Small intestine (tissue), 7 donors: ENCODE measurements at regions not wholly inside any gene's neighbourhood (a gene's known extent, or its start where the extent isn't known, plus 50 kb on each side); places are given as distances from the start of the nearest gene placed in this dataset.
"Not testable (repeated sequence)": the region's sequence is repeated elsewhere in the genome, so short reads cannot be mapped to it uniquely, and the experiment has no call there.

Source experiments
- DNase-seq, 2 donors: peaks; one replicate each; pipeline versions ENCODE4 v3.0.0 to v3.0.0-alpha.2; 2013
- FAIRE-seq: peaks from 2 replicates; lab custom pipeline; 2012; peaks lifted over from hg19 to GRCh38; lab: Jason Lieb, UNC
- H3K27ac ChIP-seq, 3 donors: one replicate each; pipeline ENCODE4 v1.5.1; 2013; ENCODE audit warnings: low read length in 2 of 3, mild to moderate bottlenecking in 2 of 3, control low read depth in 1 of 3, inconsistent platforms in 1 of 3, low read depth in 1 of 3, moderate library complexity in 1 of 3
- H3K27me3 ChIP-seq, 3 donors: one replicate each; pipeline ENCODE4 v1.6.1; 2013; ENCODE audit warnings: low read length in 3 of 3, inconsistent platforms in 1 of 3; ENCODE audit not compliant: control insufficient read depth in 3 of 3, insufficient read depth in 3 of 3
- H3K36me3 ChIP-seq, 3 donors: one replicate each; pipeline ENCODE4 v1.6.1; 2013; ENCODE audit warnings: low read length in 3 of 3, inconsistent platforms in 1 of 3, low read depth in 1 of 3, mild to moderate bottlenecking in 1 of 3, moderate library complexity in 1 of 3; ENCODE audit not compliant: control insufficient read depth in 3 of 3, insufficient read depth in 2 of 3
- H3K4me1 ChIP-seq, 3 donors: one replicate each; pipeline ENCODE4 v1.6.1; 2013; ENCODE audit warnings: low read length in 2 of 3, inconsistent platforms in 1 of 3, low read depth in 1 of 3, mild to moderate bottlenecking in 1 of 3, moderate library complexity in 1 of 3; ENCODE audit not compliant: control insufficient read depth in 3 of 3, insufficient read depth in 2 of 3
- H3K4me3 ChIP-seq, 3 donors: one replicate each; pipeline ENCODE4 v1.5.1; 2013; ENCODE audit warnings: low read length in 3 of 3, control low read depth in 1 of 3, inconsistent platforms in 1 of 3, low read depth in 1 of 3, mild to moderate bottlenecking in 1 of 3, moderate library complexity in 1 of 3
- H3K9me3 ChIP-seq, 2 donors: one replicate each; pipeline ENCODE4 v1.6.1; 2013; ENCODE audit warnings: low read depth in 1 of 2, low read length in 1 of 2; ENCODE audit not compliant: control insufficient read depth in 2 of 2, insufficient read depth in 1 of 2
- WGBS, 3 donors: extraction: QIAGEN DNeasy Blood & Tissue Kit; methylation state at CpG; one replicate each; pipeline ENCODE4 v1.1.7; 2013; 5-methylcytosine and 5-hydroxymethylcytosine counted together
- donor health status: healthy with polysubstance abuse.
- donor health status: control.
- donor health status: control.
- donor health status: Bipolar disorder and iron deficiency.
- donor health status: healthy.

- peaks cover 0 to 7% (median 0%) of the 10 kb centered on the region in 3 donors for H3K4me1 ChIP-seq
- WGBS, 3 donors, result 91 to 93% (median 91%) methylated on average over 4 of the region's 4 CpGs
- H3K4me3 ChIP-seq, result no peak overlapping the region
- H3K36me3 ChIP-seq, result no peaks in the 10 kb centered on the region
- peaks cover 0 to 5% of the 10 kb centered on the region in 2 donors for H3K9me3 ChIP-seq
- no peak for DNase-seq
- peaks cover 0 to 20% (median 8%) of the 10 kb centered on the region in 3 donors for H3K27me3 ChIP-seq
- FAIRE-seq, result no peak
- H3K27ac ChIP-seq, result no peak overlapping the region
Measured at GRCh38 chr1:47594627-47595026, 156.8 kb downstream of the FOXD2 start.

GRCh38 chr1:47596328-47596727 lies 158.5 kb downstream of the FOXD2 start:
- no peak overlapping the region for H3K27ac ChIP-seq
- FAIRE-seq (no peak), DNase-seq (no peak)
- H3K4me1 ChIP-seq, result peaks cover 0 to 7% (median 0%) of the 10 kb centered on the region in 3 donors
- peaks cover 0 to 5% of the 10 kb centered on the region in 2 donors for H3K9me3 ChIP-seq
- 80 to 91% (median 88%) methylated on average over 3 of the region's 3 CpGs for WGBS, 3 donors
- H3K4me3 ChIP-seq, result no peak overlapping the region
- H3K36me3 ChIP-seq, result no peaks in the 10 kb centered on the region
- peaks cover 0 to 20% (median 6%) of the 10 kb centered on the region in 3 donors for H3K27me3 ChIP-seq

- FAIRE-seq (no peak), DNase-seq (no peak)
- H3K4me3 ChIP-seq, result no peak overlapping the region
- H3K27me3 ChIP-seq, result peaks cover 0 to 12% (median 4%) of the 10 kb centered on the region in 3 donors
- 74 to 85% (median 80%) methylated on average over 8 of the region's 8 CpGs for WGBS, 3 donors
- no peak overlapping the region for H3K27ac ChIP-seq
- H3K9me3 ChIP-seq, result peaks cover 0 to 11% of the 10 kb centered on the region in 2 donors
- H3K36me3 ChIP-seq, result no peaks in the 10 kb centered on the region
- peaks cover 0 to 2% (median 0%) of the 10 kb centered on the region in 3 donors for H3K4me1 ChIP-seq
Measured at GRCh38 chr1:47598357-47598756, 160.5 kb downstream of the FOXD2 start.

- DNase-seq (no peak), FAIRE-seq (no peak)
- Histone ChIP-seq H3K9me3 (peaks cover 0 to 11% of the 10 kb centered on the region in 2 donors), H3K27ac (no peak overlapping the region), H3K36me3 (no peaks in the 10 kb centered on the region), H3K4me1 (no peaks in the 10 kb centered on the region), H3K4me3 (no peak overlapping the region), H3K27me3 (no peaks in the 10 kb centered on the region)
- 94 to 98% (median 96%) methylated on average over 3 of the region's 3 CpGs for WGBS, 3 donors
Measured at GRCh38 chr1:47599777-47600176, 161.9 kb downstream of the FOXD2 start.

- H3K4me3 ChIP-seq, FAIRE-seq, H3K36me3 ChIP-seq, H3K4me1 ChIP-seq, DNase-seq, H3K27me3 ChIP-seq, H3K27ac ChIP-seq: not testable (repeated sequence)
- peaks cover 1 to 15% of the 10 kb centered on the region in 2 donors for H3K9me3 ChIP-seq
- WGBS, 3 donors, result 81 to 89% (median 83%) methylated on average over 11 of the region's 11 CpGs
Measured at GRCh38 chr1:47602491-47602890, 164.6 kb downstream of the FOXD2 start.

GRCh38 chr1:47604869-47605268 lies 167.0 kb downstream of the FOXD2 start:
- not testable (repeated sequence) for H3K4me1 ChIP-seq, FAIRE-seq, H3K36me3 ChIP-seq, DNase-seq, H3K27ac ChIP-seq, H3K27me3 ChIP-seq, H3K4me3 ChIP-seq
- peaks cover 1 to 25% of the 10 kb centered on the region in 2 donors for H3K9me3 ChIP-seq
- WGBS, 3 donors, result 88 to 95% (median 93%) methylated on average over 1 of the region's 1 CpG

- DNase-seq (no peak), FAIRE-seq (no peak)
- no peak overlapping the region for H3K4me3 ChIP-seq
- H3K4me1 ChIP-seq, result no peaks in the 10 kb centered on the region
- 85 to 92% (median 90%) methylated on average over 7 of the region's 7 CpGs for WGBS, 3 donors
- no peaks in the 10 kb centered on the region for H3K36me3 ChIP-seq
- H3K9me3 ChIP-seq, result peaks cover 1 to 19% of the 10 kb centered on the region in 2 donors
- H3K27me3 ChIP-seq, result peaks cover 0 to 2% (median 0%) of the 10 kb centered on the region in 3 donors
- no peak overlapping the region for H3K27ac ChIP-seq
Measured at GRCh38 chr1:47608296-47608875, 170.5 kb downstream of the FOXD2 start.

- WGBS, 3 donors, result 13 to 40% (median 23%) methylated on average over 2 of the region's 2 CpGs
- FAIRE-seq (no peak), DNase-seq (peak; percentile 32 to 33)
- Histone ChIP-seq H3K9me3 (peaks cover 0 to 16% of the 10 kb centered on the region in 2 donors), H3K4me3 (no peak overlapping the region), H3K36me3 (no peaks in the 10 kb centered on the region), H3K4me1 (no peaks in the 10 kb centered on the region), H3K27ac (no peak overlapping the region), H3K27me3 (no peaks in the 10 kb centered on the region)
Measured at GRCh38 chr1:47611992-47612391, 174.1 kb downstream of the FOXD2 start.

- Histone ChIP-seq H3K9me3 (peaks cover 0 to 12% of the 10 kb centered on the region in 2 donors), H3K4me3 (no peak overlapping the region), H3K27ac (no peak overlapping the region), H3K4me1 (no peaks in the 10 kb centered on the region), H3K36me3 (no peaks in the 10 kb centered on the region), H3K27me3 (no peaks in the 10 kb centered on the region)
- 91 to 96% (median 94%) methylated on average over 1 of the region's 1 CpG for WGBS, 3 donors
- no peak for FAIRE-seq
- no peak for DNase-seq
Measured at GRCh38 chr1:47612819-47613218, 175.0 kb downstream of the FOXD2 start.
